HG03060 (cell line): ENCODE measurements at regions not wholly inside any gene's neighbourhood (a gene's known extent, or its start where the extent isn't known, plus 50 kb on each side); places are given as distances from the start of the nearest gene placed in this dataset.

Experiments used
- ATAC-seq: cut with Tn5 transposase; IDR thresholded peaks from one replicate; pipeline ENCODE4 v1.9.1; 2021; ENCODE audit warnings: low read depth, moderate number of reproducible peaks; ENCODE audit not compliant: unreplicated experiment

- ATAC-seq, result no peak
Observed at GRCh38 chr5:8366266-8366665, 497.3 kb downstream of the MTRR start.

- no peak for ATAC-seq
Observed at GRCh38 chr5:8376478-8376877, 507.5 kb downstream of the MTRR start.

- ATAC-seq, result no peak
Observed at GRCh38 chr5:8381972-8382371, 513.0 kb downstream of the MTRR start.

- no peak for ATAC-seq
Observed at GRCh38 chr5:8382456-8382855, 513.5 kb downstream of the MTRR start.

GRCh38 chr5:8383616-8384015, 514.7 kb downstream of the MTRR start:
- ATAC-seq, result no peak

GRCh38 chr5:8386719-8387288, 517.9 kb downstream of the MTRR start:
- ATAC-seq, result no peak

- no peak for ATAC-seq
Observed at GRCh38 chr5:8391911-8392310, 523.0 kb downstream of the MTRR start.

- ATAC-seq, result no peak
Observed at GRCh38 chr5:8393240-8393639, 524.3 kb downstream of the MTRR start.

GRCh38 chr5:8394965-8395364, 526.0 kb downstream of the MTRR start:
- no peak for ATAC-seq

GRCh38 chr5:8396246-8396645, 527.3 kb downstream of the MTRR start:
- no peak for ATAC-seq

- ATAC-seq, result no peak
Observed at GRCh38 chr5:8396756-8397155, 527.8 kb downstream of the MTRR start.

GRCh38 chr5:8399471-8399870, 530.5 kb downstream of the MTRR start:
- no peak for ATAC-seq

GRCh38 chr5:8408258-8408657, 539.3 kb downstream of the MTRR start:
- no peak for ATAC-seq

- no peak for ATAC-seq
Observed at GRCh38 chr5:8410618-8411017, 541.7 kb downstream of the MTRR start.

GRCh38 chr5:8413975-8414374, 545.0 kb downstream of the MTRR start:
- no peak for ATAC-seq

- ATAC-seq, result no peak
Observed at GRCh38 chr5:8417316-8418048, 548.5 kb downstream of the MTRR start.

- ATAC-seq, result no peak
Observed at GRCh38 chr5:8418049-8418426, 549.1 kb downstream of the MTRR start.

- no peak for ATAC-seq
Observed at GRCh38 chr5:8429778-8430758, 561.1 kb downstream of the MTRR start.

GRCh38 chr5:8434501-8434900, 565.6 kb downstream of the MTRR start:
- no peak for ATAC-seq

- ATAC-seq, result no peak
Observed at GRCh38 chr5:8436924-8437323, 568.0 kb downstream of the MTRR start.

GRCh38 chr5:8445139-8445538, 576.2 kb downstream of the MTRR start:
- no peak for ATAC-seq
